SK-N-SH (cell line): ENCODE measurements at regions not wholly inside any gene's neighbourhood (a gene's known extent, or its start where the extent isn't known, plus 50 kb on each side); places are given as distances from the start of the nearest gene placed in this dataset.

Source experiments
- CTCF ChIA-PET: fragments of 300-600, 350-600 bp; formaldehyde crosslinking; extraction: SDS; loops from one replicate; lab custom pipeline; 2021; lab: Yijun Ruan, JAX
- POLR2A ChIA-PET: fragments of 350-600 bp; sonication (Branson Sonifier 250); formaldehyde crosslinking; extraction: SDS; loops from one replicate; lab custom pipeline; 2020; ENCODE audit warnings: antibody characterized with exemption, inconsistent platforms; lab: Yijun Ruan, JAX
- DNase-seq: peaks from one replicate; pipeline ENCODE4 v3.0.0; 2012
- H2AFZ ChIP-seq: fragments of 200-600 bp; sonication (generic); 2 replicates; pipeline ENCODE4 v1.8.1; 2016; ENCODE audit warnings: antibody characterized with exemption, mild to moderate bottlenecking, low read depth
- H3F3A ChIP-seq: fragments of 200-600 bp; sonication (generic); replicated peaks from 2 replicates; pipeline ENCODE3; 2016; ENCODE audit warnings: antibody characterized with exemption, mild to moderate bottlenecking; ENCODE audit not compliant: insufficient read depth
- H3K27ac ChIP-seq, 2 experiments: fragments of 200-500 bp in 1 of 2; fragments of 200-600 bp in 1 of 2; sonication (Bioruptor generic) in 1 of 2; sonication (generic), shearing (Covaris generic) in 1 of 2; 2 replicates each; pipeline versions ENCODE4 v1.5.1 to v1.6.1; 2014 to 2016; ENCODE audit warnings: low read depth in 2 of 2, inconsistent platforms in 1 of 2, low read length in 1 of 2, mild to moderate bottlenecking in 1 of 2, mixed read lengths in 1 of 2
- H3K27me3 ChIP-seq: fragments of 200-600 bp; sonication (generic), shearing (Covaris generic); 2 replicates; pipeline ENCODE4 v1.6.1; 2016; ENCODE audit warnings: mixed run types; ENCODE audit not compliant: insufficient read depth
- H3K36me3 ChIP-seq, 2 experiments: fragments of 200-500 bp in 1 of 2; fragments of 200-600 bp in 1 of 2; sonication (Bioruptor generic) in 1 of 2; sonication (generic) in 1 of 2; replicated peaks in 1 of 2; 2 replicates each; pipeline versions ENCODE3 to v1.5.1; 2014 to 2016; ENCODE audit warnings: low read length in 1 of 2, mild to moderate bottlenecking in 1 of 2; ENCODE audit not compliant: insufficient read depth in 2 of 2, control insufficient read depth in 1 of 2
- H3K4me1 ChIP-seq, 2 experiments: fragments of 200-500 bp in 1 of 2; fragments of 200-600 bp in 1 of 2; sonication (Bioruptor generic) in 1 of 2; sonication (generic), shearing (Covaris generic) in 1 of 2; 2 replicates each; pipeline versions ENCODE4 v1.5.1 to v1.6.1; 2014 to 2016; ENCODE audit warnings: low read depth in 1 of 2, low read length in 1 of 2, mixed run types in 1 of 2; ENCODE audit not compliant: insufficient read depth in 2 of 2, control insufficient read depth in 1 of 2
- H3K4me2 ChIP-seq: fragments of 200-600 bp; sonication (generic), shearing (Covaris generic); 2 replicates; pipeline ENCODE4 v1.6.1; 2017; ENCODE audit warnings: mixed run types
- H3K4me3 ChIP-seq, 2 experiments: fragments of 200-500 bp in 1 of 2; fragments of 200-600 bp in 1 of 2; sonication (Bioruptor generic) in 1 of 2; sonication (generic), shearing (Covaris generic) in 1 of 2; 2 replicates each; pipeline versions ENCODE4 v1.5.1 to v1.8.1; 2014 to 2016; ENCODE audit warnings: low read depth in 2 of 2, inconsistent platforms in 1 of 2, low read length in 1 of 2, mild to moderate bottlenecking in 1 of 2, mixed read lengths in 1 of 2, moderate library complexity in 1 of 2
- H3K79me2 ChIP-seq: fragments of 200-600 bp; sonication (generic); 2 replicates; pipeline ENCODE4 v1.8.1; 2017; ENCODE audit warnings: mild to moderate bottlenecking; ENCODE audit not compliant: insufficient read depth
- H3K9ac ChIP-seq: fragments of 200-600 bp; sonication (generic); 2 replicates; pipeline ENCODE4 v1.6.1; 2017; ENCODE audit warnings: mixed run types
- H3K9me2 ChIP-seq: fragments of 200-600 bp; sonication (generic); 2 replicates; pipeline ENCODE4 v1.6.1; 2017; ENCODE audit warnings: mixed run types
- H3K9me3 ChIP-seq: fragments of 200-600 bp; sonication (generic); 2 replicates; pipeline ENCODE4 v1.6.1; 2017; ENCODE audit warnings: mixed run types, mild to moderate bottlenecking, moderate library complexity
- H4K20me1 ChIP-seq: fragments of 200-600 bp; sonication (generic); 2 replicates; pipeline ENCODE4 v1.6.1; 2017; ENCODE audit warnings: mild to moderate bottlenecking, mixed run types; ENCODE audit not compliant: insufficient read depth
- CTCF ChIP-seq: fragments of 200-600 bp; sonication (generic); IDR thresholded peaks from 2 replicates; pipeline ENCODE4 v1.6.1; 2017; ENCODE audit warnings: antibody characterized with exemption, mild to moderate bottlenecking, moderate library complexity
- EZH2phosphoT487 ChIP-seq: fragments of 200-600 bp; sonication (generic); IDR thresholded peaks from 2 replicates; pipeline ENCODE4 v1.6.1; 2017; ENCODE audit warnings: low read depth, mixed run types, mild to moderate bottlenecking, antibody characterized with exemption, moderate library complexity, borderline replicate concordance
- FOSL2 ChIP-seq: IDR thresholded peaks from 2 replicates; pipeline ENCODE4 v1.4.0; 2012; ENCODE audit warnings: low read depth, mild to moderate bottlenecking, moderate library complexity, borderline replicate concordance
- FOXJ3 ChIP-seq: sonication (generic); formaldehyde crosslinking; IDR thresholded peaks from 2 replicates; pipeline ENCODE4 v1.5.1; 2020; ENCODE audit warnings: mild to moderate bottlenecking, missing genetic modification reagents
- FOXM1 ChIP-seq: IDR thresholded peaks from 2 replicates; pipeline ENCODE4 v1.4.0; 2012; ENCODE audit warnings: low read depth, mild to moderate bottlenecking
- GABPA ChIP-seq: IDR thresholded peaks from 2 replicates; pipeline ENCODE4 v1.4.0; 2012; ENCODE audit warnings: low read depth, mild to moderate bottlenecking
- IRF3 ChIP-seq: fragments of 150-350 bp; IDR thresholded peaks from 2 replicates; pipeline ENCODE4 v1.6.1; 2016; ENCODE audit warnings: mild to moderate bottlenecking, low read depth, low read length
- JUND ChIP-seq: IDR thresholded peaks from 2 replicates; pipeline ENCODE4 v1.4.0; 2012
- MEF2A ChIP-seq: IDR thresholded peaks from 2 replicates; pipeline ENCODE4 v1.4.0; 2012; ENCODE audit warnings: low read depth, borderline replicate concordance
- MXI1 ChIP-seq: IDR thresholded peaks from 2 replicates; pipeline ENCODE4 v1.6.1; 2012; ENCODE audit warnings: mild to moderate bottlenecking, low read depth, low read length, improper control_type of control experiment
- NFIC ChIP-seq: IDR thresholded peaks from 2 replicates; pipeline ENCODE4 v1.4.0; 2012; ENCODE audit warnings: borderline replicate concordance
- PBX3 ChIP-seq: IDR thresholded peaks from 2 replicates; pipeline ENCODE4; 2012
- RAD21 ChIP-seq: IDR thresholded peaks from 2 replicates; pipeline ENCODE4 v1.6.1; 2012; ENCODE audit warnings: mild to moderate bottlenecking, low read length
- RFX5 ChIP-seq: IDR thresholded peaks from 2 replicates; pipeline ENCODE4 v1.6.1; 2012; ENCODE audit warnings: mild to moderate bottlenecking, improper control_type of control experiment, low read length
- RXRA ChIP-seq: IDR thresholded peaks from 2 replicates; pipeline ENCODE4 v1.4.0; 2012; ENCODE audit warnings: low read depth, mild to moderate bottlenecking, borderline replicate concordance
- SMC3 ChIP-seq: IDR thresholded peaks from 2 replicates; pipeline ENCODE4 v1.6.1; 2012; ENCODE audit warnings: low read depth, low read length, improper control_type of control experiment
- TAF1 ChIP-seq: IDR thresholded peaks from 2 replicates; pipeline ENCODE4 v1.6.1; 2012; ENCODE audit warnings: low read depth, mild to moderate bottlenecking, low read length, moderate library complexity, borderline replicate concordance
- TCF12 ChIP-seq: IDR thresholded peaks from 2 replicates; pipeline ENCODE4 v1.4.0; 2012
- YY1 ChIP-seq: IDR thresholded peaks from 2 replicates; pipeline ENCODE4 v1.4.0; 2012; ENCODE audit warnings: low read depth, mild to moderate bottlenecking
- ZBTB33 ChIP-seq: IDR thresholded peaks from 2 replicates; pipeline ENCODE4 v1.4.0; 2012; ENCODE audit warnings: low read depth, borderline replicate concordance
- WGBS: methylation state at CpG from one replicate; pipeline ENCODE4 v1.1.6; 2017; ENCODE audit warnings: low lambda C conversion rate; 5-methylcytosine and 5-hydroxymethylcytosine counted together

GRCh38 chr19:57002195-57002601 is 117.6 kb upstream of the USP29 start (continued):
- no peak for TF ChIP-seq ZBTB33
- TF ChIP-seq EZH2phosphoT487 = no peak
- TF ChIP-seq IRF3 = no peak
- no peak for TF ChIP-seq FOXJ3 (CRISPR knock-in tag)
- no peak for TF ChIP-seq FOSL2
- no peak for TF ChIP-seq MXI1
- no peak for TF ChIP-seq FOXM1

- ChIA-PET CTCF (no interaction called here), POLR2A (no interaction called here)
- no peak overlapping the region for H3K27ac ChIP-seq
- H3K27me3 ChIP-seq = no peaks in the 10 kb centered on the region
- no peaks in the 10 kb centered on the region for H3K4me1 ChIP-seq
- H3K79me2 ChIP-seq = no peaks in the 10 kb centered on the region
- H4K20me1 ChIP-seq = no peaks in the 10 kb centered on the region
- H3K4me3 ChIP-seq = no peak overlapping the region
- no peaks in the 10 kb centered on the region for H3F3A ChIP-seq
- no peak for TF ChIP-seq RAD21
- H3K9me3 ChIP-seq = no peaks in the 10 kb centered on the region
- H3K9ac ChIP-seq = no peak overlapping the region
- H3K4me2 ChIP-seq = no peak overlapping the region
- H2AFZ ChIP-seq = no peak overlapping the region
- no peaks in the 10 kb centered on the region for H3K36me3 ChIP-seq
- no peak for DNase-seq
- WGBS = 37% methylated on average over 15 of the region's 15 CpGs
- no peaks in the 10 kb centered on the region for H3K9me2 ChIP-seq
These were observed 117.1 kb upstream of the USP29 start for GRCh38 chr19:57002710-57003109.

- Histone ChIP-seq H3K4me3 (no peak overlapping the region), H3K9me2 (no peaks in the 10 kb centered on the region), H3K4me1 (no peaks in the 10 kb centered on the region), H3K9me3 (no peaks in the 10 kb centered on the region), H3K27ac (no peak overlapping the region), H3K4me2 (no peak overlapping the region), H3K27me3 (no peaks in the 10 kb centered on the region), H3F3A (no peaks in the 10 kb centered on the region), H3K36me3 (no peaks in the 10 kb centered on the region), H4K20me1 (no peaks in the 10 kb centered on the region), H3K9ac (no peak overlapping the region), H2AFZ (no peak overlapping the region), H3K79me2 (no peaks in the 10 kb centered on the region)
- CTCF ChIA-PET = no interaction called here
- 56% methylated on average over 13 of the region's 13 CpGs for WGBS
- DNase-seq = no peak
- TF ChIP-seq ZBTB33 = no peak
- no peak for TF ChIP-seq MXI1
- TF ChIP-seq CTCF = no peak
- TF ChIP-seq GABPA = no peak
- no peak for TF ChIP-seq RXRA
- TF ChIP-seq MEF2A = no peak
- no peak for TF ChIP-seq PBX3
- TF ChIP-seq TAF1 = no peak
- no peak for TF ChIP-seq FOXM1
- no peak for TF ChIP-seq SMC3
- no peak for TF ChIP-seq JUND
- no peak for TF ChIP-seq RFX5
- no peak for TF ChIP-seq NFIC
- TF ChIP-seq FOXJ3 (CRISPR knock-in tag) = no peak
- no peak for TF ChIP-seq YY1
- TF ChIP-seq TCF12 = no peak
- POLR2A ChIA-PET = no interaction called here
These were observed 115.4 kb upstream of the USP29 start for GRCh38 chr19:57004418-57004817.
